Fibroblast of the aortic adventitia (primary cell): ENCODE measurements at regions not wholly inside any gene's neighbourhood (a gene's known extent, or its start where the extent isn't known, plus 50 kb on each side); places are given as distances from the start of the nearest gene placed in this dataset.
"Not testable (repeated sequence)": the region's sequence is repeated elsewhere in the genome, so short reads cannot be mapped to it uniquely, and the experiment has no call there.

Experiments
- DNase-seq: peaks from one replicate; pipeline ENCODE4 v3.0.0-alpha.2; 2010; ENCODE audit warnings: low read depth
- H3K4me3 ChIP-seq: 2 replicates; pipeline ENCODE4 v1.5.1; 2011; ENCODE audit warnings: low read depth, mild to moderate bottlenecking, control low read depth, low read length, moderate library complexity
- CTCF ChIP-seq: IDR thresholded peaks from 2 replicates; pipeline ENCODE4 v1.5.1; 2011; ENCODE audit warnings: mild to moderate bottlenecking, low read length, control low read depth, inconsistent platforms; ENCODE audit not compliant: insufficient read depth

- no peak for DNase-seq
- H3K4me3 ChIP-seq = no peak overlapping the region
- TF ChIP-seq CTCF = no peak
Measured at GRCh38 chr18:21972281-21972680, 197.1 kb upstream of the GATA6 start.

- DNase-seq, H3K4me3 ChIP-seq: not testable (repeated sequence)
Measured at GRCh38 chr18:21975954-21976353, 193.4 kb upstream of the GATA6 start.

GRCh38 chr18:21978546-21979170, 190.7 kb upstream of the GATA6 start:
- no peak for TF ChIP-seq CTCF
- H3K4me3 ChIP-seq = no peak overlapping the region
- no peak for DNase-seq

- no peak for TF ChIP-seq CTCF
- no peak overlapping the region for H3K4me3 ChIP-seq
- no peak for DNase-seq
Measured at GRCh38 chr18:21979171-21979560, 190.2 kb upstream of the GATA6 start.

- H3K4me3 ChIP-seq = no peak overlapping the region
- DNase-seq = no peak
- TF ChIP-seq CTCF = no peak
Measured at GRCh38 chr18:21979759-21980158, 189.6 kb upstream of the GATA6 start.

- DNase-seq = no peak
- no peak for TF ChIP-seq CTCF
- H3K4me3 ChIP-seq = no peak overlapping the region
Measured at GRCh38 chr18:21980744-21981143, 188.6 kb upstream of the GATA6 start.

GRCh38 chr18:21981489-21981888, 187.9 kb upstream of the GATA6 start:
- not testable (repeated sequence) for DNase-seq, H3K4me3 ChIP-seq

- H3K4me3 ChIP-seq = no peak overlapping the region
- DNase-seq = peak; percentile 10
- TF ChIP-seq CTCF = no peak
Measured at GRCh38 chr18:21991081-21991534, 178.3 kb upstream of the GATA6 start.
